Gastroesophageal sphincter (tissue), 4 donors: ENCODE measurements at regions not wholly inside any gene's neighbourhood (a gene's known extent, or its start where the extent isn't known, plus 50 kb on each side); places are given as distances from the start of the nearest gene placed in this dataset.

Experiments used
- ATAC-seq: fragments of 150-250 bp; one replicate; pipeline ENCODE4 v1.9.1; 2016; ENCODE audit warnings: mild to moderate bottlenecking, moderate library complexity
- H3K27ac ChIP-seq, 4 donors: fragments of 200-600 bp; sonication (generic) in 3 of 4; 1 replicate in 3 of 4; 2 replicates in 1 of 4; pipeline ENCODE4 v1.5.1; 2016 to 2019
- H3K27me3 ChIP-seq: fragments of 200-600 bp; sonication (generic); one replicate; pipeline ENCODE4 v1.5.1; 2019
- H3K36me3 ChIP-seq, 2 donors: fragments of 200-600 bp; sonication (generic); one replicate each; pipeline ENCODE4 v1.5.1; 2019; ENCODE audit warnings: control low read depth in 1 of 2
- H3K4me1 ChIP-seq, 3 donors: fragments of 200-600 bp; sonication (generic); 1 replicate in 2 of 3; 2 replicates in 1 of 3; pipeline ENCODE4 v1.5.1; 2016 to 2019; ENCODE audit warnings: control low read depth in 2 of 3
- H3K4me3 ChIP-seq, 2 donors: fragments of 200-600 bp; sonication (generic); one replicate each; pipeline ENCODE4 v1.5.1; 2019; ENCODE audit warnings: mild to moderate bottlenecking in 1 of 2, moderate library complexity in 1 of 2
- H3K9me3 ChIP-seq, 3 donors: fragments of 200-600 bp; sonication (generic); one replicate each; pipeline ENCODE4 v1.5.1; 2017 to 2019; ENCODE audit warnings: control low read depth in 2 of 3
- EP300 ChIP-seq: sonication (generic); formaldehyde crosslinking; IDR thresholded peaks from one replicate; pipeline ENCODE4 v1.6.1; 2017; ENCODE audit warnings: antibody characterized with exemption, mild to moderate bottlenecking
- POLR2A ChIP-seq, 2 donors: fragments of 450-650 bp; IDR thresholded peaks; one replicate each; pipeline ENCODE4 v1.6.1; 2017; ENCODE audit warnings: antibody characterized with exemption in 2 of 2, mild to moderate bottlenecking in 2 of 2, moderate library complexity in 1 of 2
- POLR2AphosphoS5 ChIP-seq: sonication (generic); formaldehyde crosslinking; IDR thresholded peaks from one replicate; pipeline ENCODE4 v1.6.1; 2017; ENCODE audit warnings: antibody characterized with exemption
- WGBS, 2 donors: methylation state at CpG; one replicate each; pipeline ENCODE4 v1.1.5; 2018; ENCODE audit warnings: low coverage in 1 of 2; 5-methylcytosine and 5-hydroxymethylcytosine counted together
- TF ChIP-seq, protein P1 (sequence below), 4 experiments: fragments of 200-600 bp in 2 of 4; fragments of 450-650 bp in 2 of 4; sonication (generic) in 1 of 4; IDR thresholded peaks; one replicate each; pipeline ENCODE4 v1.5.1; 2017 to 2019; ENCODE audit warnings: antibody characterized with exemption in 4 of 4, mild to moderate bottlenecking in 2 of 4, moderate library complexity in 2 of 4

DNA sequence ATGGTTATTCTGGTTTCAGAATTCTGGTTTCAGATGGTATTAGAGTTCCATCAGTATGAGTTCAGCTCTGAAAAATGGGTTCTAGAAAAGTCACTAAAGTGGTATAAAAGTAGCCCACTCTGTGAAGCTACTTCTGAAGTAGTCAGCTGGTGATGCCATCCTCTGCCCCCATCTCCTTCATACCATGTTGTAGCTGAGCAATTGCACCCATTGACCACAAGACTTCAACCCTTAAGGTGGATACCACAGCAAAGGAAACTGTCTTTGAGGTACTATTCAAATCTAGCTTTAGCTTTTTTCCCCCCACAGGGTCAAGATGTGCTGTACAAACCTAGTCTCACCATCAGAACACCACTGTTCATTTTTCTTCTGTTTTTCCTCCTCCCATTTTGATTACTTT, 444.9 kb downstream of the DMAC1 start:
- Histone ChIP-seq H3K4me3 (no peak overlapping the region), H3K27me3 (no peaks in the 10 kb centered on the region), H3K27ac (no peak overlapping the region), H3K9me3 (no peaks in the 10 kb centered on the region), H3K36me3 (no peaks in the 10 kb centered on the region), H3K4me1 (no peaks in the 10 kb centered on the region)
- TF ChIP-seq EP300: no peak
- no peak for TF ChIP-seq POLR2A (IDR thresholded peaks at IDR 0.05)
- no peak for TF ChIP-seq POLR2AphosphoS5
- TF ChIP-seq, protein P1, sequence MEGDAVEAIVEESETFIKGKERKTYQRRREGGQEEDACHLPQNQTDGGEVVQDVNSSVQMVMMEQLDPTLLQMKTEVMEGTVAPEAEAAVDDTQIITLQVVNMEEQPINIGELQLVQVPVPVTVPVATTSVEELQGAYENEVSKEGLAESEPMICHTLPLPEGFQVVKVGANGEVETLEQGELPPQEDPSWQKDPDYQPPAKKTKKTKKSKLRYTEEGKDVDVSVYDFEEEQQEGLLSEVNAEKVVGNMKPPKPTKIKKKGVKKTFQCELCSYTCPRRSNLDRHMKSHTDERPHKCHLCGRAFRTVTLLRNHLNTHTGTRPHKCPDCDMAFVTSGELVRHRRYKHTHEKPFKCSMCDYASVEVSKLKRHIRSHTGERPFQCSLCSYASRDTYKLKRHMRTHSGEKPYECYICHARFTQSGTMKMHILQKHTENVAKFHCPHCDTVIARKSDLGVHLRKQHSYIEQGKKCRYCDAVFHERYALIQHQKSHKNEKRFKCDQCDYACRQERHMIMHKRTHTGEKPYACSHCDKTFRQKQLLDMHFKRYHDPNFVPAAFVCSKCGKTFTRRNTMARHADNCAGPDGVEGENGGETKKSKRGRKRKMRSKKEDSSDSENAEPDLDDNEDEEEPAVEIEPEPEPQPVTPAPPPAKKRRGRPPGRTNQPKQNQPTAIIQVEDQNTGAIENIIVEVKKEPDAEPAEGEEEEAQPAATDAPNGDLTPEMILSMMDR (IDR thresholded peaks at IDR 0.05): no peak
- no peak for ATAC-seq

DNA sequence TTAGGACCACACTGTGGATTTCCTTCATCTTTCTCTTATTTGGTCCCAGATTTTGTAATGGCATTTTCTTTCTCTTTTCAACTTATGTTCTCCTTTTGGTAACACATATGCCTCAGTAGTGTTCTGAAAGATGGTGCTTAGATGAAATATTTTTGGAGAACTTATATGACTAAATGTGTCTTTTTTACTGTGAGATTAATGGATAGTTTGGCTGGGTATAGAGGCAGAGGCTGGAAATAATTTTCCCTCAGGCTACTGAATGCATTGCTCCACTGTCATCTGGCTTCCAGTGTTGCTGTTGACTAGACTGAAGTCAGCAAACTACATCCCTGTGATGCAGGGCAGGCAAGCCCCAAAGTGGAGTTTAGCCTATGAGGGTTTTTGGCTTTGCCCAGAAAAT, 450.9 kb downstream of the DMAC1 start:
- Histone ChIP-seq H3K4me1 (no peaks in the 10 kb centered on the region), H3K9me3 (peaks cover 0 to 10% (median 0%) of the 10 kb centered on the region in 3 donors), H3K36me3 (no peaks in the 10 kb centered on the region), H3K27ac (no peak overlapping the region), H3K4me3 (no peak overlapping the region), H3K27me3 (no peaks in the 10 kb centered on the region)
- no peak for TF ChIP-seq EP300
- no peak for TF ChIP-seq POLR2A (IDR thresholded peaks at IDR 0.05)
- TF ChIP-seq POLR2AphosphoS5: no peak
- TF ChIP-seq, protein P1 (IDR thresholded peaks at IDR 0.05): no peak
- ATAC-seq: no peak

DNA sequence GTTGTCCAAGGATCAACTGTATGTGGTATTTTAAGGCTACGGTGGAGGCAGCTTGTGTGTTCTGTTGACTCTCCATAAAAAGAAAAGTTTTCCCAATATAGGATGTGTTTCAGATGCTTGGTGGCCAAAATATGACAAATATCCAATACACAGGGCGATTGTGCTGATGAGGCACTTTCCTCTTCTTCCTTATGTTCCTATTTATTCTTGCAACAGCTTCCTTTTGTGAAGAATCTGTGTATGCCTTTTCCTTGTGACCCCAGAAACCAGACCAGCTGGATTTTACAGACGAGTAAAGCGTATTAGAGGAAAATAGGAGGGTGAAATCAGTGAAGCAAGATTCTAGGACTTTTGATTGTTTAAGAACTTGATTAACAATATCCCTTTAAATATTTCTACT, 452.0 kb downstream of the DMAC1 start:
- peaks cover 0 to 10% (median 0%) of the 10 kb centered on the region in 3 donors for H3K9me3 ChIP-seq
- H3K36me3 ChIP-seq: no peaks in the 10 kb centered on the region
- H3K4me3 ChIP-seq: no peak overlapping the region
- 34 to 55% methylated on average over 4 of the region's 4 CpGs for WGBS, 2 donors
- H3K27me3 ChIP-seq: no peaks in the 10 kb centered on the region
- H3K4me1 ChIP-seq: no peaks in the 10 kb centered on the region
- no peak for ATAC-seq
- H3K27ac ChIP-seq: no peak overlapping the region
- TF ChIP-seq POLR2AphosphoS5 (no peak), POLR2A (IDR thresholded peaks at IDR 0.05) (no peak), EP300 (no peak)
- TF ChIP-seq, protein P1 (IDR thresholded peaks at IDR 0.05): no peak

DNA sequence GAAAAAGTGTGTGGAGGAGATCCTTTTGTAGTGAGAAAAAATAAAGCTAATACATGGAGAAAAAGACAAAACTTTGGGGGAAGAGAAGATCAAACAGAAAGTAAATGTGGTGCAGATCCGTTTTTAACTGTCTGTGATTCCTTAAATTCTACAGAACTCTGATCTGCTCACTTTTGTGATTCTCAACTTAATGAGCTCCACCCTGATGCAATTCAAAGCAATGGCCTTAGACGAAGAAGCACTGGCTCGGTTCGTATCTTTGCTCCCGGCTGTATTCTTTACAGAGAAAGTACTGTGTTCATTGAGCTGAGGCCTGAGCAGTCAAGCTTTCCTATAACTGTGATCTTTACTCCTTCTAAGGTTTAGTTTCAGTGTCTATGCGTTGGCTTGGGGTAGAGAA, 453.4 kb downstream of the DMAC1 start:
- WGBS, 2 donors: 84 to 99% methylated on average over 6 of the region's 6 CpGs
- no peak for ATAC-seq
- Histone ChIP-seq H3K9me3 (peaks cover 0 to 10% (median 0%) of the 10 kb centered on the region in 3 donors), H3K4me3 (no peak overlapping the region), H3K4me1 (no peaks in the 10 kb centered on the region), H3K27me3 (no peaks in the 10 kb centered on the region), H3K36me3 (no peaks in the 10 kb centered on the region), H3K27ac (no peak overlapping the region)
- TF ChIP-seq POLR2AphosphoS5 (no peak), EP300 (no peak), POLR2A (IDR thresholded peaks at IDR 0.05) (no peak)
- TF ChIP-seq, protein P1 (IDR thresholded peaks at IDR 0.05): no peak

DNA sequence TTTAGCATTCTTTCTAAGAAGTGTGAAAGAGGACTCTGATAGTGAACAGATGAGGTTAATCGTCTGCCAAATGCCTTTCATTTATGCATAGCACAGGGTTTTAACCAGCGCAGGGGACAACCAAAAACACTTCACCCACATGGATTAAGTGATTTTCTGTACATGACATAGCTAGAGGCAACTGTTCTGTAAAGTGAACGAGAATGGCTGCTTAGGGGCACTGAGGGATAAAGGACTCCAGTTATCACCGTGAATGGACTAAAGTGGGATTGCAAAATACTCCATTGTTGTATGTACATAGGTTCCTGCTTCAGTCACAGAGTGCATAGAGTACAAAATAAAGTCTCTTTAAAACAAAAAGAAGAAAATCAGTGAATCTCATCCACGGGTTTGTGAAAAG, 456.8 kb downstream of the DMAC1 start:
- TF ChIP-seq, protein P1 (IDR thresholded peaks at IDR 0.05): no peak
- TF ChIP-seq POLR2AphosphoS5: no peak
- TF ChIP-seq POLR2A (IDR thresholded peaks at IDR 0.05): no peak
- no peak for TF ChIP-seq EP300
- H3K9me3 ChIP-seq: no peaks in the 10 kb centered on the region
- no peaks in the 10 kb centered on the region for H3K36me3 ChIP-seq
- H3K27me3 ChIP-seq: no peaks in the 10 kb centered on the region
- ATAC-seq: no peak
- no peaks in the 10 kb centered on the region for H3K4me1 ChIP-seq
- no peak overlapping the region for H3K4me3 ChIP-seq
- H3K27ac ChIP-seq: no peak overlapping the region
- WGBS, 2 donors: 41 to 58% methylated on average over 4 to 5 of the region's 5 CpGs
